HG03039 (cell line): ENCODE measurements at regions not wholly inside any gene's neighbourhood (a gene's known extent, or its start where the extent isn't known, plus 50 kb on each side); places are given as distances from the start of the nearest gene placed in this dataset.
"Not testable (repeated sequence)": the region's sequence is repeated elsewhere in the genome, so short reads cannot be mapped to it uniquely, and the experiment has no call there.

Experiments used
- ATAC-seq: cut with Tn5 transposase; IDR thresholded peaks from one replicate; pipeline ENCODE4 v1.9.1; 2021; ENCODE audit warnings: mild to moderate bottlenecking, moderate library complexity; ENCODE audit not compliant: unreplicated experiment

- no peak for ATAC-seq
Observed at GRCh38 chr7:34575006-34575405, 83.0 kb upstream of the NPSR1 start.

GRCh38 chr7:34577934-34578333, 80.1 kb upstream of the NPSR1 start:
- not testable (repeated sequence) for ATAC-seq

GRCh38 chr7:34581698-34582097, 76.3 kb upstream of the NPSR1 start:
- ATAC-seq, result not testable (repeated sequence)

GRCh38 chr7:34584526-34584925, 73.5 kb upstream of the NPSR1 start:
- ATAC-seq, result no peak

- ATAC-seq, result no peak
Observed at GRCh38 chr7:34596887-34597286, 61.1 kb upstream of the NPSR1 start.

- ATAC-seq, result no peak
Observed at GRCh38 chr7:34603711-34604444, 54.1 kb upstream of the NPSR1 start.
